ENCODE measurements at regions not wholly inside any gene's neighbourhood (a gene's known extent, or its start where the extent isn't known, plus 50 kb on each side); places are given as distances from the start of the nearest gene placed in this dataset.

- H3K4me1 ChIP-seq = no peaks in the 10 kb centered on the region
- DNase-seq (ENCODE audit: low spot score in 2 of 2) = no peak
- no peaks in the 10 kb centered on the region for H3K36me3 ChIP-seq
- H3K4me3 ChIP-seq = no peak overlapping the region
- no peak overlapping the region for H3K27ac ChIP-seq
- intact Hi-C loops (cut with DNase I; ENCODE audit: low total_unique reads) = no loop called here
- H3K27me3 ChIP-seq = no peaks in the 10 kb centered on the region
- TF ChIP-seq POLR2AphosphoS5 (IDR thresholded peaks at IDR 0.05) = no peak
- TF ChIP-seq POLR2A (IDR thresholded peaks at IDR 0.05) = no peak
- no peak for TF ChIP-seq CTCF (IDR thresholded peaks at IDR 0.05)
- peaks cover 9 to 13% of the 10 kb centered on the region in 2 donors for H3K9me3 ChIP-seq
These were observed 152.1 kb upstream of the FMN2 start for GRCh38 chr1:239939602-239940001.

- Histone ChIP-seq H3K4me1 (no peaks in the 10 kb centered on the region), H3K36me3 (no peaks in the 10 kb centered on the region), H3K27me3 (no peaks in the 10 kb centered on the region), H3K27ac (no peak overlapping the region), H3K9me3 (peaks cover 9 to 13% of the 10 kb centered on the region in 2 donors), H3K4me3 (no peak overlapping the region)
- TF ChIP-seq CTCF (IDR thresholded peaks at IDR 0.05) (no peak), POLR2AphosphoS5 (IDR thresholded peaks at IDR 0.05) (no peak), POLR2A (IDR thresholded peaks at IDR 0.05) (no peak)
- intact Hi-C loops (cut with DNase I; ENCODE audit: low total_unique reads) = no loop called here
- no peak for DNase-seq (ENCODE audit: low spot score in 2 of 2)
These were observed 147.9 kb upstream of the FMN2 start for GRCh38 chr1:239943761-239944160.

GRCh38 chr1:239944666-239945065, 147.0 kb upstream of the FMN2 start:
- no peak overlapping the region for H3K4me3 ChIP-seq
- no peak overlapping the region for H3K27ac ChIP-seq
- H3K9me3 ChIP-seq = peaks cover 9 to 13% of the 10 kb centered on the region in 2 donors
- no peaks in the 10 kb centered on the region for H3K27me3 ChIP-seq
- intact Hi-C loops (cut with DNase I; ENCODE audit: low total_unique reads) = no loop called here
- DNase-seq (ENCODE audit: low spot score in 2 of 2) = no peak
- H3K4me1 ChIP-seq = no peaks in the 10 kb centered on the region
- TF ChIP-seq POLR2AphosphoS5 (IDR thresholded peaks at IDR 0.05) = no peak
- no peaks in the 10 kb centered on the region for H3K36me3 ChIP-seq

GRCh38 chr1:239947801-239948200, 143.9 kb upstream of the FMN2 start:
- Histone ChIP-seq H3K27me3 (no peaks in the 10 kb centered on the region), H3K4me3 (no peak overlapping the region), H3K9me3 (peaks cover 9 to 13% of the 10 kb centered on the region in 2 donors), H3K27ac (no peak overlapping the region), H3K4me1 (no peaks in the 10 kb centered on the region), H3K36me3 (no peaks in the 10 kb centered on the region)
- DNase-seq (ENCODE audit: low spot score in 2 of 2) = no peak
- TF ChIP-seq POLR2A (IDR thresholded peaks at IDR 0.05) (no peak), POLR2AphosphoS5 (IDR thresholded peaks at IDR 0.05) (no peak), CTCF (IDR thresholded peaks at IDR 0.05) (no peak)
- intact Hi-C loops (cut with DNase I; ENCODE audit: low total_unique reads) = no loop called here

- no peaks in the 10 kb centered on the region for H3K9me3 ChIP-seq
- peak in 1 of 2 donors; percentile 26 for DNase-seq (ENCODE audit: low spot score in 2 of 2)
- intact Hi-C loops (cut with DNase I; ENCODE audit: low total_unique reads) = no loop called here
- no peaks in the 10 kb centered on the region for H3K27me3 ChIP-seq
- H3K4me3 ChIP-seq = no peak overlapping the region
- TF ChIP-seq POLR2AphosphoS5 (IDR thresholded peaks at IDR 0.05) = no peak
- no peak for TF ChIP-seq POLR2A (IDR thresholded peaks at IDR 0.05)
- TF ChIP-seq CTCF (IDR thresholded peaks at IDR 0.05) = peak; percentile 32 to 60 (median 44)
- no peak overlapping the region for H3K27ac ChIP-seq
- H3K4me1 ChIP-seq = no peaks in the 10 kb centered on the region
- no peaks in the 10 kb centered on the region for H3K36me3 ChIP-seq
These were observed 140.1 kb upstream of the FMN2 start for GRCh38 chr1:239951511-239952140.

Data from breast epithelium (tissue), 4 donors.